Neuronal stem cell (in vitro differentiated cells): ENCODE measurements at regions not wholly inside any gene's neighbourhood (a gene's known extent, or its start where the extent isn't known, plus 50 kb on each side); places are given as distances from the start of the nearest gene placed in this dataset.

Experiments used
- DNase-seq: peaks from one replicate; pipeline ENCODE4 v3.0.0-alpha.2; 2013; ENCODE audit warnings: low spot score
- H2AFZ ChIP-seq: one replicate; pipeline ENCODE4 v1.6.1; 2013; ENCODE audit warnings: mild to moderate bottlenecking, low read length, inconsistent platforms
- H2AK5ac ChIP-seq: 2 replicates; pipeline ENCODE4 v1.6.1; 2013; ENCODE audit warnings: low read depth, mild to moderate bottlenecking, inconsistent platforms, low read length, moderate library complexity, mixed read lengths
- H2BK120ac ChIP-seq: 2 replicates; pipeline ENCODE4 v1.6.1; 2013; ENCODE audit warnings: low read depth, mild to moderate bottlenecking, inconsistent platforms, low read length, moderate library complexity, mixed read lengths
- H2BK12ac ChIP-seq: one replicate; pipeline ENCODE4 v1.6.1; 2013; ENCODE audit warnings: low read length, inconsistent platforms
- H2BK15ac ChIP-seq: 2 replicates; pipeline ENCODE4 v1.6.1; 2013; ENCODE audit warnings: mild to moderate bottlenecking, low read length, inconsistent platforms, mixed read lengths
- H2BK5ac ChIP-seq: one replicate; pipeline ENCODE4 v1.6.1; 2013; ENCODE audit warnings: inconsistent platforms, mild to moderate bottlenecking, low read length, moderate library complexity
- H3K14ac ChIP-seq: one replicate; pipeline ENCODE4 v1.6.1; 2013; ENCODE audit warnings: low read length, inconsistent platforms
- H3K18ac ChIP-seq: 2 replicates; pipeline ENCODE4 v1.6.1; 2013; ENCODE audit warnings: low read length, inconsistent platforms
- H3K23ac ChIP-seq: 2 replicates; pipeline ENCODE4 v1.6.1; 2013; ENCODE audit warnings: low read depth, mild to moderate bottlenecking, mixed read lengths, low read length, inconsistent platforms; ENCODE audit not compliant: poor library complexity
- H3K27ac ChIP-seq: replicated peaks from 3 replicates; pipeline ENCODE4 v1.5.1; 2013; ENCODE audit warnings: low read length, inconsistent platforms
- H3K27me3 ChIP-seq, 3 experiments: 2 replicates each; pipeline ENCODE4 v1.6.1; 2013; ENCODE audit warnings: low read length in 3 of 3, mild to moderate bottlenecking in 2 of 3, inconsistent platforms in 1 of 3, low read depth in 1 of 3, mixed read lengths in 1 of 3, moderate library complexity in 1 of 3; ENCODE audit not compliant: control insufficient read depth in 3 of 3, insufficient read depth in 3 of 3
- H3K36me3 ChIP-seq, 2 donors: replicated peaks in 1 of 2; 2 replicates each; pipeline ENCODE4 v1.6.1; 2013; ENCODE audit warnings: low read length in 2 of 2; ENCODE audit not compliant: control insufficient read depth in 2 of 2, insufficient read depth in 2 of 2
- H3K4ac ChIP-seq: 2 replicates; pipeline ENCODE4 v1.6.1; 2013; ENCODE audit warnings: inconsistent platforms, mild to moderate bottlenecking, low read length, moderate library complexity
- H3K4me1 ChIP-seq, 2 donors: 1 replicate in 1 of 2; 2 replicates in 1 of 2; pipeline ENCODE4 v1.6.1; 2013; ENCODE audit warnings: low read length in 2 of 2, low read depth in 1 of 2; ENCODE audit not compliant: control insufficient read depth in 2 of 2, insufficient read depth in 1 of 2
- H3K4me2 ChIP-seq: one replicate; pipeline ENCODE4 v1.6.1; 2013; ENCODE audit warnings: mild to moderate bottlenecking, low read length, inconsistent platforms; ENCODE audit not compliant: insufficient read depth, poor library complexity, severe bottlenecking
- H3K4me3 ChIP-seq, 2 donors: 2 replicates each; pipeline ENCODE4 v1.5.1; 2013; ENCODE audit warnings: low read length in 2 of 2, mild to moderate bottlenecking in 2 of 2, inconsistent platforms in 1 of 2, moderate library complexity in 1 of 2
- H3K79me1 ChIP-seq: one replicate; pipeline ENCODE4 v1.6.1; 2013; ENCODE audit warnings: low read depth, mild to moderate bottlenecking, inconsistent platforms, low read length, moderate library complexity
- H3K9ac ChIP-seq: one replicate; pipeline ENCODE4 v1.6.1; 2013; ENCODE audit warnings: mild to moderate bottlenecking, low read depth, low read length, inconsistent platforms; ENCODE audit not compliant: poor library complexity
- H3K9me3 ChIP-seq, 2 donors: replicated peaks in 1 of 2; 2 replicates each; pipeline versions ENCODE3 to v1.6.1; 2013; ENCODE audit warnings: low read length in 2 of 2, mild to moderate bottlenecking in 2 of 2, inconsistent platforms in 1 of 2, low read depth in 1 of 2, mixed read lengths in 1 of 2, moderate library complexity in 1 of 2; ENCODE audit not compliant: control insufficient read depth in 2 of 2, insufficient read depth in 1 of 2
- H4K8ac ChIP-seq: one replicate; pipeline ENCODE4 v1.6.1; 2013; ENCODE audit warnings: low read depth, mild to moderate bottlenecking, inconsistent platforms, low read length, moderate library complexity
- H4K91ac ChIP-seq: one replicate; pipeline ENCODE4 v1.6.1; 2013; ENCODE audit warnings: low read length, low read depth, mild to moderate bottlenecking, inconsistent platforms; ENCODE audit not compliant: poor library complexity
- whole genome bisulfite sequencing, 2 donors: extraction: QIAGEN DNeasy Blood & Tissue Kit; methylation state at CpG; one replicate each; pipeline ENCODE4 v1.1.7; 2013; ENCODE audit warnings: missing lambda C conversion rate in 2 of 2, mixed read lengths in 1 of 2; ENCODE audit not compliant: insufficient read length in 2 of 2, insufficient replicate concordance in 1 of 2; ENCODE audit errors: extremely low coverage in 2 of 2; 5-methylcytosine and 5-hydroxymethylcytosine counted together

DNA sequence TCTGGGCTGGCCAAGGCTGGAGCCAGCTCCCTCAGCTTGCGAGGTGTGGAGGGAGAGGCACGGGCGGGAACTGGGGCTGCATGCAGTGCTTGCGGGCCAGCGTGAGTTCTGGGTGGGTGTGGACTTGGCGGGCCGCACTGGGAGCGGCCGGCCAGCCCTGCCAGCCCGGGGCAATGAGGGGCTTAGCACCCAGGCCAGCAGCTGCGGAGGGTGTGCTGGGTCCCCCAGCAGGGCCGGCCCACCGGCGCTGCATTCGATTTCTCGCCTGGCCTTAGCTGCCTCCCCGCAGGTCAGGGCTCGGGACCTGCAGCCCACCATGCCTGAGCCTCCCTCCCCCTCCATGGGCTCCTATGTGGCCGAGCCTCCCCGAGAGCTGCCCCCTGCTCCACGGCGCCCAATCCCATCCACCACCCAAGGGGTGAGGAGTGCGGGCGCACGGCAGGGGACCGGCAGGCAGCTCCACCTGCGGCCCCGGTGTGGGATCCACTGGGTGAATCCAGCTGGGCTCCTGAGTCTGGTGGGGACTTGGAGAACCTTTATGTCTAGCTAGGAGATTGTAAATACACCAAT is 302.6 kb upstream of the ADAMTS16 start:
- Histone ChIP-seq H3K36me3 (no peaks in the 10 kb centered on the region), H2BK12ac (no peak overlapping the region), H4K8ac (no peak overlapping the region), H2BK15ac (no peak overlapping the region), H3K4me2 (no peak overlapping the region), H3K27ac (no peak overlapping the region), H2AFZ (no peak overlapping the region), H3K27me3 (peaks cover 0 to 4% (median 0%) of the 10 kb centered on the region in 3 experiments), H3K18ac (no peak overlapping the region), H3K9me3 (no peaks in the 10 kb centered on the region), H3K23ac (no peak overlapping the region), H2AK5ac (no peak overlapping the region), H4K91ac (no peak overlapping the region), H2BK120ac (no peak overlapping the region), H3K4me3 (no peak overlapping the region), H3K4me1 (no peaks in the 10 kb centered on the region), H3K4ac (no peak overlapping the region), H3K14ac (no peak overlapping the region), H3K79me1 (no peaks in the 10 kb centered on the region), H3K9ac (no peak overlapping the region), H2BK5ac (no peak overlapping the region)
- no peak for DNase-seq
- WGBS, 2 donors, result no CpG with 5 or more reads among the region's 28 CpGs

DNA sequence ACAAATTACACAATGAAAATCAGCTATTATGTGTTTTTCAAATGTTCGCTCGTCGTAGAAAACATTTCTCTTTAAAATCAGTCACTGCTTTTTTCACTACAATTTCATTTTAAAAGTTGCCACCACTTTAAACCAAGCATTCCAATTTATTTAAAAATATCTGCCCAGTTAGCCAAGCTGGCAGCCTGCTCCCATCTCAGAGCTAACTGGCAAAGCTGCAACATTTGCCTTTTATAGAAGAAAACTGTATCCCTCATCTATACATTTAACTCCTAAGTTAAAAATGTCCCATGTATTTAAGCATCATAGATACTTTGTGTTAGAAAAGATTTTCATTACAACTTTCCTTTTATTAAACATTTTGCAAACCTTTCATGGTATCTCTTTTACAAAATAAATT is 294.9 kb upstream of the ADAMTS16 start:
- DNase-seq, result no peak
- WGBS, 2 donors, result no CpG with 5 or more reads among the region's 3 CpGs
- Histone ChIP-seq H3K14ac (no peak overlapping the region), H2AK5ac (no peak overlapping the region), H3K4me2 (no peak overlapping the region), H4K91ac (no peak overlapping the region), H3K27ac (no peak overlapping the region), H3K79me1 (no peaks in the 10 kb centered on the region), H2BK12ac (no peak overlapping the region), H3K4me3 (no peak overlapping the region), H3K4ac (no peak overlapping the region), H2BK120ac (no peak overlapping the region), H3K27me3 (no peaks in the 10 kb centered on the region), H4K8ac (no peak overlapping the region), H3K23ac (no peak overlapping the region), H2BK15ac (no peak overlapping the region), H3K9me3 (no peaks in the 10 kb centered on the region), H3K36me3 (no peaks in the 10 kb centered on the region), H3K4me1 (peaks cover 0 to 3% of the 10 kb centered on the region in 2 donors), H2BK5ac (no peak overlapping the region), H3K18ac (no peak overlapping the region), H3K9ac (no peak overlapping the region), H2AFZ (no peak overlapping the region)

- no peak overlapping the region for H2BK120ac ChIP-seq
- H2AK5ac ChIP-seq, result no peak overlapping the region
- H3K9ac ChIP-seq, result no peak overlapping the region
- no CpG with 5 or more reads among the region's 3 CpGs for WGBS, 2 donors
- H3K4me1 ChIP-seq, result peaks cover 0 to 3% of the 10 kb centered on the region in 2 donors
- no peak overlapping the region for H3K23ac ChIP-seq
- no peak overlapping the region for H3K14ac ChIP-seq
- H2BK15ac ChIP-seq, result no peak overlapping the region
- no peak overlapping the region for H2AFZ ChIP-seq
- no peak overlapping the region for H2BK12ac ChIP-seq
- H3K27ac ChIP-seq, result no peak overlapping the region
- no peak overlapping the region for H3K18ac ChIP-seq
- no peaks in the 10 kb centered on the region for H3K9me3 ChIP-seq
- no peak overlapping the region for H3K4me2 ChIP-seq
- no peaks in the 10 kb centered on the region for H3K27me3 ChIP-seq
- H3K36me3 ChIP-seq, result no peaks in the 10 kb centered on the region
- no peaks in the 10 kb centered on the region for H3K79me1 ChIP-seq
- DNase-seq, result no peak
- no peak overlapping the region for H2BK5ac ChIP-seq
- H4K8ac ChIP-seq, result no peak overlapping the region
- no peak overlapping the region for H4K91ac ChIP-seq
- H3K4me3 ChIP-seq, result no peak overlapping the region
- no peak overlapping the region for H3K4ac ChIP-seq
These were observed 292.4 kb upstream of the ADAMTS16 start for GRCh38 chr5:4847766-4848165.

DNA sequence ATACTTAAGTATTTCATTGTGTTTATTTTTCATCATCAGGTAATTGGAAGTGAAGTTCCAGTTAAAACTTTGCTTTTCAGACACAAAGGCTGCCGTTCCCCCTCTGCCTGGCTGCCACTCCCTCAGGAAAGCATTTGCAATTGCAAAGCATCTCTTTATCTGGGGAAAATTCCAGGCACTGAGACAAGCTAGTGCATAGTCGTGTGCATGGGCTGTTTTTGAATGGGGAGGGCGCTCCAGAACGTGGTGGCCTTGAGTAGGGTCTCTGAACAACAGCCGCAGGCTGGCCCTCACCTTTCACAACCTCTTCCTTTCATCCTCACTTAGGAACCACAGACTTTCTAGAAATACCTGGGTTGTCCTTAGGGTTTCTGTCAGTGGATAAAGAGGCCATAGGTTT is 285.1 kb upstream of the ADAMTS16 start:
- WGBS, 2 donors, result no CpG with 5 or more reads among the region's 5 CpGs
- H2AK5ac ChIP-seq, result no peak overlapping the region
- no peak overlapping the region for H4K91ac ChIP-seq

More for the DNA sequence above, 285.1 kb upstream of the ADAMTS16 start:
- Histone ChIP-seq H3K14ac (no peak overlapping the region), H3K4ac (no peak overlapping the region), H2BK5ac (no peak overlapping the region), H3K23ac (no peak overlapping the region), H3K9me3 (no peaks in the 10 kb centered on the region), H3K36me3 (no peaks in the 10 kb centered on the region), H3K27me3 (no peaks in the 10 kb centered on the region), H3K4me3 (no peak overlapping the region), H3K9ac (no peak overlapping the region), H3K79me1 (no peaks in the 10 kb centered on the region), H3K27ac (no peak overlapping the region), H3K4me1 (peaks cover 0 to 3% of the 10 kb centered on the region in 2 donors), H2BK12ac (no peak overlapping the region), H2AFZ (no peak overlapping the region), H4K8ac (no peak overlapping the region), H3K18ac (no peak overlapping the region), H3K4me2 (no peak overlapping the region), H2BK120ac (no peak overlapping the region), H2BK15ac (no peak overlapping the region)
- no peak for DNase-seq
